Inflammatory macrophage (primary cell): ENCODE measurements at regions not wholly inside any gene's neighbourhood (a gene's known extent, or its start where the extent isn't known, plus 50 kb on each side); places are given as distances from the start of the nearest gene placed in this dataset.

Experiments
- DNase-seq, 2 donors: peaks; one replicate each; pipeline ENCODE4 v3.0.0-alpha.2; 2020 to 2022

DNA sequence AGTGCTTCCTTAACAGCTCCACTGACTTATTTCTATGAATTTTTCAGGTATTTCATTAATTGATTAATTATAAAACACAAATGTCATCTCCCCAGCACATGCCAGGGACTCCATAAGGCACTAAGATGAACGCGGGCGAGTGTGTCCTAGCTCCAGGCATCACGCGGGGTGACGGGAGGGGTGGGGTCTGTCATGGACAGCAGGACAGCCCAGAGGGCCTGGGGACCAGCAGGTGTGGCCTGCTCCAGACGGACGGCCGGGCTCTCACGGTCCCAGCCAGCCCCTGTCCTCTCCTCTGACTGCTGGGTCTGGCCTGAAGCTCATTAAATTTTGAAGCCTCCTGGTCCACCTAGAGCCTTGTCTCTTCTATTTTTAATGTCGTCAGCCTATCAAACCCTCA is 531.1 kb downstream of the BRD1 start:
- DNase-seq = no peak

DNA sequence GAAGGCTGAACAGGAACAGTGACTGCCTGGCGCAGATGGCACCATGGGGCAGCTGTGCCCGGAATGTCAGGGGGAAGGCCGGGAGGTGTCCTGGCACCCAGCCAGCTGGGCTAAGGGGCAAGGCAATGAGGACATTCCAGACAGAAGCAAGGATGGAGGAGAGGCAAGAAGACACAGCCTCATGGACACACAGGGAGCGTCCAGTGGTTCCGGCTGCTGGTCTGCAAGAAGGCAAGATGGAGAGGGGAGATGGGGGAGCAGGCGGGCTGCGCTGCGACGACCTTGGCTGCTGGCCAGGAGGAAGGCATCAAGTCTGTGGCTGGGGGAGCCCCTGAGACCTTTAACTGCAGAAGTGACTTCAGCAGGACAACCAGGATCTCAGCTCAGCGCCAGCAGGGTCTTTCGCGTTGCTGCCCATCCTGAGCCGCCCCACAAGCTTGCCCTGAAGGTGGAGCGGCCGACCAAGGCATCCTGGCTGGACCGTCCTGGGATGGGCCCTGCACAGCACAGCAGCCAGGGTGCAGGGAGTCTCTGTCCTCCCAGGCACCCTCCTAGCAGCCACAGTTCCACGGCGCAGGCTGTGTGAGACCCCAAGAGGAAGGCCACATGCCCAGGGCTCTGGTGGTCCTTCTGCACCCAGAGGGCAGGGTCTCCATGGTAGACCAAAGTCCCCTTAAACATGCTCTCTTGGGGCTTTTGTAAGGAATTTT is 531.7 kb downstream of the BRD1 start:
- DNase-seq = no peak

DNA sequence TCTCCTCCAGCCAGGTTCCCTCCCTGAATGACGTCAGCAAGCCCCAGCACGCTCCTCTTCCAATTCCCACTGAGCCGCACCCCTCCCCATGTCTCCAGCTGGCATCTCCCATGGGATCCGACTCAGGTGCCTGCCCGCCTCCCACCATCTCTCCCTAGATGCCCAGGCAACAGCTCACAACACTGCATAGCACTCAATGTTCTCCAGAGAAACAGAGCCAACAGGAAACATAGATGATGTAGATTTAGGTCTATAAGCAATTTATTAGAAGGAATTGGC is 532.3 kb downstream of the BRD1 start:
- DNase-seq = no peak

DNA sequence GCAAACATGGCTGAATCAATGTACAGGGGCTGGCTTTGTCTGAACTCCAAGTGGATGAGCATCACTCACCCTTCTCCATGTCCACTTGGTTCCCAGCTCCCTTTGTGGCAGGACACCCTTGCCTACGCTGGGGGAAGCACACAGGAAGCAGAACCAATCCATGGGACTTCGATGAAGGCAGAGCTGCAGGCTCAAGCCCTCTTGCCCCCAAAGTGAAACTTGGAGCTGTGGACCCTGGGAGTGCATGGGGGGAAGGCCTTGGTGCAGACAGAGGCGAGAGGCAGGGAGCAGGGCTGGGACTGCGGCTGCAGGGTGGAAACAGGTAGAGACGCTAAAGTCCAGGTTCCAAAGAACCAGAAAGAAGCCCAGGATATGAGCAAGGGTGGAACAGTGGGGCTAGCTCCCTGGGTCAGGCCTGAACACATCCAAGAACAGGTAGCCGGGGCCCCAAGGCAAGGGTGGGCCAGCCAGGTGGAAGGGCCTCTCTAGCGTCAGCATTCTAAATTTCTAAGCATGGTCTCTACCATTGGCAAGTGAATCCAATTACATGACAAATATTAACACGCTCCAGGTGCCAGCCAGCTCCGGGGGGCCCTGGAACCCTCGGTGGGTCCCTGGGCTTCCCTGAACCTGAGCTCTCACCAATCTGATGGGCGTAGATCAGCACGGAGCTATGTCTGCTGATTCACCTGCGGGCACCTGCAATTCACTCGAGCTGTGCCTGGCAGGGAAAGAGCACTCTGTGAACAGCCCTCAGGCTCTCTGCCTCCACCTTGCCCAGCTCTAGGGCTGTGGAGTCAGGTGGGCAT is 532.8 kb downstream of the BRD1 start:
- no peak for DNase-seq

DNA sequence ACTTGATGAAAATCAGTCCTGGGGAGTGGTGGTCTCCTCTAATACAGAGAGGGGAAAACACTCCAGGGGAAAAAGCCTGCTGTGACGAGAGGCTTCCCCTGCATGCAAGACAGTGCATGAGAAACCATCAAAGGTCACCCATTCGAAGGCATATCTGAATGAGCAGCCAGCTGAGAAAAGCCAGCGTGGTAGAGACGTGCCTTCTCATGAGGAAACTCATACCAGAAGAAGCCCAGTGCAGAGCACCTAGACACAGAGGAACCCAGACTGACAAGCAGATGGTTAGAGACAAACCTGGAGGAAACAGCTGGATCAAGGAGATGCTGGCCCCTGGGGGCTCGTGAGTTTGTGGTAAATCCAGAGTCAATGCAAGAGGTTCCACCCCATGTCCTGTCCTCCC is 534.8 kb downstream of the BRD1 start:
- no peak for DNase-seq

DNA sequence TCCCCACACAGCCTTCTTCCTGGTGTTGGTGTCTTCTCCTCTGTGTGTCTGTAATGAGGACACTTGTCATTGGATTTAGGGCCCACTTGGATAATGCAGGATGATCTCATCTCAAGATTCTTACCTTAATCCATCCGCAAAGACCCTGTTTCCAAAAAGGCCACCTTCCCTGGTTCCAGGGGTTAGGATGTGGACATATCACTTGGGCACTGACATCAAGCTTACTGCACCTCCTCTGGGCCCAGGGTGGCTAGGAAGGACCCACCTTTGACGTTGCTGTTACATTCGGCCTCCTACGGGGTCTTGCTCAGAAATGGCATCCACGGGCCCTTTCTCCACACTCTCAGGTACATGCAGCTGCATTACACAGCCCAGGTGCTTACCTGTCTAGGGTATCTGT is 535.9 kb downstream of the BRD1 start:
- no peak for DNase-seq

DNA sequence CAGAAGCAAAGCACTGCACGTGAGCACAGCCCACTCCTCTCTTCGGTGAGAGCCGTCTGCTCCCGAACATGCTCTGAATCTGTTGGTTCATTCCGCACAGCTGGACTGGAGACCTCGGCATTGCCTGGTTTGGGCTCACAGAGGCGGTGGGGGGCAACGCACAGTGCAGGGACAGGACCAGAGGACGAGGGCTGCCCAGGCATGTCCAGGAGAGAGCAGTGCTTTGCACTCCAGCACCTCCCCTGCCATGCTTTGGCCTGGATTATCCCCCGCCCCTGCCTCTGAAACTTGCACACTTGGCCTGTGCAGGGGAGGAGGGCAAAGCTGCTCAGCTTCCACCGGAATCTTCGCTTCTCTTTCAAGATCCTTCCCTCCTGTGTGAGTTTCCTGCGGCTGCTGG is 536.5 kb downstream of the BRD1 start:
- no peak for DNase-seq

DNA sequence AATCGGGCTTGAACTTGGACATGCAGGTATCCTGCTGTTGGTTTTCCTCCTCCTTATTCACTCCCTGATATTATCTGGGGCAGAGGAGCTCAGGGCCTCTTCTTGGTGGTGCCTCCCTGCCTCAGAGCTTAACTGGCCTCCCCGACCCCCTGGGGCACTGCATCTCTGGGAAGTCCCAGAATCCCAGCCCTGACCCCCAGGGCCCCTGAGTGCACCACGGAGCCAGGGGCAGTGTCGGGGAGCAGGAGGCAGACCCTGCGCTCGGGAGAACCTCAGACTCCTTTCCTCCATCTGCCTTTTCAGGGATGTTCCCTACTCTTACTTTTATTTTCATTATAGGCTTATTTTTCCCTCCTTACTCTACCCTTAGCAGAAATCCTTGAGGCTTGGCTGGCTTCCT is 537.0 kb downstream of the BRD1 start:
- no peak for DNase-seq

DNA sequence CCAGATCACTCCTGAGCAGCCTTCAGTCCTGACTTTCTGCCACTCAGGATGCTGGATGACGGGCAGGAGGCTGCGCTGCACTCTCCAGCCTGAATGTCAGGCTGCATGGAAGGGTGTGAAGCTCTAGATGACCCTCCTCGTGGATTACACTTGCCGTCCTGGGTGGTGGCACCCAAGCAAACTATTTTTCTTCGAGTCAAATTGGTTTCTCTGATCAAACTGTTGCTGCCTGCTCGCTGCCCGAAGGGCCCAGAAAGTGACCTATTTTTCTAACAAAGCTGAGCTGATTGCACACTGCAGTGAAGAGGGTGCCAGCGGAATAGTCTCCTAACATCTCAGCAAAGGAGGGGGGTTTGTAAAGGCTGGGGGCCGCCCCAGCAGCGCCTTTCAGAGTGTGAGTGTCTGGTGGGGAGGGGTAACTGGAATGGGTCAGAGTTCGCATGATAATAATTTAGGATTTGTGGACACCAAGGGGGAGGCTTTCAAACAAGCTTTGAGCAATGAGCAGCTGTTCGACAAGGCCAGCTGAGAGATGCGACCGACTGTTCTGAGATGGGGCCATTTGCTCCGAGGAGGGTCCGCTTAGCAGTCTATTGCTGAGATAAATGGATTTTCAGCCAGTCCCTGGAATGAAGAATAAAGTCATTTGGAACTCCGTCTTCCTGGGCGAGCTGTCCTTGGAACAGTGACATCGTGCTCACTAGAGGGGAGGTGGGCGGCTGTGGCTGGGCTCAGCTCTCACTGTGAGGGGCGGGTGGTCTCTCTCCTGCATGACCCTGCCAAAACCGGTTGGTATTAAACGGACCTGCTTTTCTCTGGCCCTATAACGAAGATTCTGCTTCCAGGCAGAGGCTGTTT is 537.6 kb downstream of the BRD1 start:
- DNase-seq = no peak

DNA sequence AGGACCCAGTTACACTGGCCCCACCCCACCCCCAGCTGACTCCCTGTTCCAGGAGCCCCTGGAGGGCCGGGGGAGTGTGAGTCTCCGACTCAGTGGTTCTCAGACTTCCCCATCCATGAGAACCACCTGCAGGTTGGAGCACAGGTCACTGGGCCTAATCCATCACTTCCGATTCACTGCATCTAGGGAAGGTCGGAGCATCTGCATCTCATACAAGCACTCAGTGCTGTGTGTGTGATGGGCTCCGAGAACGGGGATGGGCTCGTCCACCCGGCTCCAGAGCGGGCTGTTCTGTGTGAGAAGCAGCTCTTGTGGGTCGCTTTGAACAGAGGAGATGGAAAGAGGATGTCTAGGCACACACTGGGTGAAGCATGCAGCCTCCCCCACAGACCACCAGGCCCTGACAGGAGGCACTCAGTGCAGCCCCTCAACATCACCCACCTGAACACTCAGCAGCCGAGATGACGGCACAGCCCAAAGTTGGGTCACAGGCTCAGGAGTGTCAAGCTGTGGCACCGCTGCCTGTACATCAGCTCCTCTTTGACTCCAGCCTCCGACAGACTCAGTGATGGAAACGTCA is 541.4 kb downstream of the BRD1 start:
- DNase-seq = no peak

DNA sequence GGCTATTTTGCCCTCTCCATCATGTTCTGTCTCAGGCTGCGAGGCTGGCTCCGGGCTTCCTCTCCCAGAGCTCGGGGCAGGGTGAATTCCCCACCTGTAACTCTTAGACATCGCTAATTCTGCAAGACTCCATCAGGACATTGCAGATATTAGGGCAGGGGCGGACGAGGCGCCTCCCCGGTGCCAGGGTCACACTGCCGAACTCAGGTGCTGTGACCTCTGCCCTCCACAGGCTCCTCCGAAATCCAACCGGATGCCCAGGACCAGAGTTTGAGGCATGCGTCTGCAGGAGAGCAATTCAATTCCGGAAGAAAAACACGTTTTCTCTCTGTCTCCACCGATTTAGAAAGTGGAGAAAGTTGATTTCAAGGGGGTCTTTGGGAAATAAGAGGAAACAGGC is 542.7 kb downstream of the BRD1 start:
- DNase-seq = no peak

DNA sequence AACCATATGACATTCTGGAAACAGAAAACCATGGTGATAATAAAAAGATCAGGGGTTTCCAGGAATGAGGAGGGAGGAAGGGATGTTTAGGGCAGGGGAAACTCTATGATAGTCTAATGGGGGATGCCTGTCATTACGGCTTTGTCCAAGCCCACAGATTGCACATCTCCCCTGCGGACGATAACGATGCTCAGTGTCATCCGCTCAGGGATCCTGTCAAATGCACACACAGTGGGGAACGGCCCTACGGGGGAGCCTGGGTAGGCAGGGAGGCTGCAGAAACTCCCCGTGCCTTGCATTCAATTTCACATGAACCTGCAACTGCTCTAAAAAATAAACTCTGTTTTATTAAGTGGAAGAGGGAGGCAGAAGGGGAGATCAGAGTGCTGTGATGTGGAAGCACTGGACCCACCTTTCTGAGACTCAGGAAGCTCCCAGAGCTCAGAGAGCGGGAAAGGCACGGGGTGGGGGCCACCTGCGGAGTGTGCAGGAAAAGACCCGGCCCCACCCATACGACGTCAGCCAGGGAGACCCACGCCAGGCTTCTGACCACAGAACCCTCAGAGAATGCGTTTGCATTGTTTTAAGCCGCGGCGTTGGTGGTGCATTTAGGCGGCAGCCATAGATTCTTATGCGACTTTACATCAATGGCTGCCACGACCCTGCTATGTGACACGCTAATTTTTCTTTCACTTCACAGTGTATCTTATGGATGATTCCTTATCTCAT is 543.5 kb downstream of the BRD1 start:
- DNase-seq = no peak

DNA sequence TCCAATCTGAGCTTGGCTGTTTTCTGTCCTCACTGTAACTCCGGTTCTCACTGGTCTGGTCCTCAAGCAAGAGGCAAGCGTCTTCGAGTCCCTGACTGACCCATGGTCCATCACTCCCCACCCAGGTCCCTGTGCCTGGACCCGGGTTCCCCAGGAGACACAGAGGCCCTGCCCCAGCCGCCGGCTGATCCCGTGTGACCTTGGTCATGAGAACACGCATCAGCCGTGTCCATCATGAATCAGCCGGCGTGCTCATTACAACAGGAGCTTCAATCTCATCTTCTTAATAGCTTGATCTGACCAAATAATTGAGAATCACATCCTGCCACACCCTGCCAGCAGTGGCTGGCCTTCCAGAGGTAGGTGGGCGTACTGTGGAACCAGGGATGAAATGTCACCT is 545.1 kb downstream of the BRD1 start:
- no peak for DNase-seq

DNA sequence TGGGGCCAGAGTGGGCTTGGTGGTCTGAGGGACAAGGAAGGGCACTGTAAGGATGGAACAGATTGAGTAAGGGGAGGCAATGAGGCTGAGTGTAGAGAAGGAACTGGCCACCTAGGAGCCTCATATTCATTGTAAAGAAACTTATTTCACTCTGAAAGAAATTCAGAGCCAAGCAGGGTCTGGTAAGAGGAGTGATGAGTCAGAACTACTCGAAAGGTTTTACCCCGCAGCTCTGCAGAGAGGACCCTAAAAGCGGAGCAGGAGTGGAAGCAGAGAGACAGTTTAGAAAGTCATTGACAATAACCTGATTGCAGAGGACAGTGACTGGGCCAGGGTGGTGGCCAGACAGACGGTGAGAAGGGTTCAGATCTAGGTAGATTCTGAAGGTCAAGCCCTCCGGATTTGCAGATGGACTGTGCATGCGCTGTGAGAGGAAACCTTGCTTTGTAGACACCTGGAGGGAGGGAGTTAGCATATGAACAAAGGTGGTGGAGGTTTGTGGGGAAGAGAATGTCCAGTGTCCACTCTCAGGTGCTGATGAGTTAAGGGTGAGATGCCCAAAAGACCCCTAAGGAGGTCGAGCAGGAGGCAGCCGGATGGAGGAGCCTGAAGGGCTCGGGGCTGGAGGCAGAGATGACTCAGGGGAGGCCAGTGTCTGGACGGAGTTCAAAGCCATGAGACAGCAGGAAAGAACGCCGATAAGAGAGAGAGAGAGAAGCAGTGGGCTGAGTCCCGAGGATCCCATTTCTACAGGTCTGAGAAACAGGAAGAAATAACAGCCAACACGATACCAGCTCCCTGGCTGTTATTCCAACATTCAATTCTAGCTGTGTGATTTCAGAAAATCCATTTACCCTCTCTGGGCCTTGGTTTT is 546.0 kb downstream of the BRD1 start:
- no peak for DNase-seq

DNA sequence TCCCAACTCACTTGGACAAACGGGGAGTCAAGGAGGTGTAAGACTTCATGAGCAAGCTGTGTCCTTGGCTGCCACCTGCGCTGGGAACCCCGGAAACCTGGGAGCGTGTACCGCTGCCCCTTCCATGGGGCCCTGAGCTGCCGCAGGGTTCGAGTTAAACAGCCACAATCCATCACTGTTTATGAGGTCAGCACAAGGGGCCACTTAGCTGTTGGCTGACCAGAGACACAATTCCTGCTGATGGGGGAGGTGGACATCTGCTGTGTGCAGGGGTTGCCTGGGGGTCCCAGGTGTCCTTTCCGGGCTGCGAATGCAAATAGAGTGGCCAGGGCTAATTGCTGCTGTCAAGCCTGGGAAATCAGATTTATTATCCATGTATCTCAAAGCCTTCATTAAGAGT is 549.3 kb downstream of the BRD1 start:
- no peak for DNase-seq

DNA sequence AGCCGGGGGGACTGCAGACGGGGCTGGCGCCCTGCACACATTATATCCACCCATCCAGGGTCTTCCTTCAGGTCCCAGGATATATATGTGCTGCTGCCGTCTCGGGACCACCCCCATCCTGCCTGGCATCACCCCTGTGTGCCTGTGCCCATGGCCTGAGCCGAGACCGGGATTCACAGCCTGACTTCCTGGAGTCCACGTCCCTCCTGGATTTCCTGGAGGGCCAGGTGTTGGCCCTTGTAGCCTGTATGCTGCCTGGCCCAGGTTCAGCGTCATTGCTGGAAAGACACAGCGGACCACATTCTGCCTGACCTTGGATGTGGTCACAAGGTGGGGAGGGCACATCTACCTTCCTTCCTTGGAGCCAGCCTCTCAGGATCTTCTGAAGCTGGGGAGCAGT is 551.1 kb downstream of the BRD1 start:
- DNase-seq = no peak

DNA sequence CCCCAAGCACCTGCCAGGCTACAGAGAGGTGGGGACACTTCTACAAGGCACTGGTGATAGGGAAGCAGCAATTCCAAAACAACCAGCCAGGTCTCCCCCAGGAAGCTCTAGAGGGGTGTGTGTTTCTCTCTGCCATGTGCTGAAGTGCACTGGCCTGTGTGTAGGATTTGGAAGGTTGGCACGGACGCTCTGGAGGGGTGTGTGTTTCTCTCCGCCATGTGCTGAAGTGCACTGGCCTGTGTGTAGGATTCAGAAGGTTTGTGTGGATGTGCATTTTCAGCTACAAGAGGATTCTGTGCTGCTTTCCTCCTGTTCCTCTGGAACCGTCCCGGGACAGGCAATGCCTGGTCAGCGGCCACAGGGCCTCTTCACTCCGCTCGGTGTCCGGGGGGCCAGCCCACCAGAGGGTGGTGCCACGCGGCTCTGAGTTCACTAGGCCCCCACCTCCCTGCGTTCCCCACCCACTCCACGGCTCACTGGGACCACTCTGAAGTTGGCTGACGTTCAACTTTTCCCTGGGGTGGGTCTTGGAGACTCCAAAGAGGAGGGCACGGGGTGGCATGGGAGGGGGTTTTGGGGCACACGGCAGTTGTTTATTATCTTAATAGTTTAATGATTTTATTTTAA is 552.8 kb downstream of the BRD1 start:
- DNase-seq = no peak

DNA sequence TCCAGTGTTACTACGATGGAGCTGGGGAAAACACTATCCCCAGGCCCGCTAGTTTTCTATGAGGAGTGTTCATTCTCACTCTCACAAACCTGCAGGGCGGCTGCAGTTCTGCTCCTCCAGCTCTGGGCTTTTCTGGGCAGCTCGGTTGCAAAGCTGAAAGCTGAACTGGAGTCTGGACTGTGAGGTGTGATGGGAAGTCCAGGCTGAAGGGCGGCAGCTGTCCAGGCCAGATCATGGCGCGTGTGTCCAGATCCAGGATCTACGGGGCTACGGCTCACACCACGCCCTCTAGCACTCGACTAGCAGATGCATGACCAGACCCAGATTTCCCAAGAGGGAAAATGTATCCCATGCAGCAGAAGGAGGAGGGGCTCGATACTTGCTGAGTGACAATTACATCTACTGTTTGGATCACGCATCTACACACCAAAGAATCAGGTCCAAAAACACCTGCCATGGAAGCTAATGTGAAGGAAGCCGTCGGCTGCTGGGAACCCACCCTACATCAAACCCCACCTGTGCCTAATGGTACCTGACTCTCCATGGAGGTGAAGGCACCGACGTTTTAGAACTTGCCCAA is 555.0 kb downstream of the BRD1 start:
- DNase-seq = no peak

DNA sequence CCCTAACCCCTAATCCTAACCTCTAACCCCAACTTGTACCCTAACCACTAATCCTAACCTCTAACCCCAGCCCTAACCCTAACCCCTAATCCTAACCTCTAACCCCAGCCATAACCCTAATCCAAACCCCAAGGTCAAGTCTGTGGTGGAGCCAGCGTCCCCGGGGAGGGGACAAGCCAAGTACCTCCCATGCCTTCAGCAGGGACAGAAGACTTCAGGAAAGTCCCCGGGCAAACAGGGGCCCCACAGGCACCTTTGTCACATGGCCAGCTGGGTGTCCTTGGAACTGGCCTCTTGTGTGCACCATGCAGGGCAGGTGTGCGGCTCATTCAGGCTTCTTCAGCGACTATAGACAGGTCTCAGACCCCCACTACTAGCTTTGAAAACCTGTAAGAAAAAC is 555.8 kb downstream of the BRD1 start:
- DNase-seq = no peak

DNA sequence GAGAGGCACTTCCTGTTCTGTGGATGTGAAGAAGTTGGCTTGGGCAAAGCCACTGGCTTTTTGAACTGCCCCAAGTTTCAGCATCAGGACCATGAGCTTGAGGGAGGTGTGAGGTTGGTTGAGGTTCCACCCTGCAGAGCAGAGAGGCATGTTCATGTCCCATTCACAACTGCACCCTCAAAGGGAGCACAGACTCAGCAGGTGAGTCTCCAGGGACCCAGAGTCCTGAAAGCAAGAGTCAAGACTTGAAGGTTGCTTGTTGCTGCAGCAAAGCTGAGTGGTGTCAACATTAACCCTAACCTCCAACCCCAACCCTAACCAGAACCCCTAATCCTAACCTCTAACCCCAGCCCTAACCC is 556.3 kb downstream of the BRD1 start:
- no peak for DNase-seq
